Mesothelial cell of epicardium (in vitro differentiated cells): ENCODE measurements at regions not wholly inside any gene's neighbourhood (a gene's known extent, or its start where the extent isn't known, plus 50 kb on each side); places are given as distances from the start of the nearest gene placed in this dataset.
A peak's percentile ranks its signal among the peaks of the same experiment; 100 is the strongest.

ENCODE experiments used
- DNase-seq, 2 experiments: peaks; one replicate each; pipeline ENCODE4 v3.0.0; 2021; ENCODE audit warnings: low spot score in 2 of 2; ENCODE audit not compliant: unreplicated experiment in 2 of 2
- H3K27ac Mint-ChIP-seq: 2 replicates; pipeline ENCODE4 v1.8.0; 2021; ENCODE audit warnings: mixed read lengths
- H3K27me3 Mint-ChIP-seq: 2 replicates; pipeline ENCODE4 v1.8.0; 2021; ENCODE audit warnings: low read depth, mixed read lengths
- H3K36me3 Mint-ChIP-seq: 2 replicates; pipeline ENCODE4 v1.8.0; 2021; ENCODE audit warnings: mixed read lengths
- H3K4me1 Mint-ChIP-seq: 2 replicates; pipeline ENCODE4 v1.8.0; 2021; ENCODE audit warnings: mixed read lengths
- H3K4me3 Mint-ChIP-seq: 2 replicates; pipeline ENCODE4 v1.8.0; 2021; ENCODE audit warnings: mild to moderate bottlenecking, moderate library complexity, mixed read lengths
- H3K9me3 Mint-ChIP-seq: 2 replicates; pipeline ENCODE4 v1.8.0; 2021; ENCODE audit warnings: mixed read lengths
- CTCF ChIP-seq: fragments of 200-600 bp; sonication (generic); IDR thresholded peaks from one replicate; pipeline ENCODE4 v1.5.0; 2021; ENCODE audit warnings: antibody characterized with exemption; ENCODE audit not compliant: unreplicated experiment

- no peak for TF ChIP-seq CTCF
- Mint-ChIP-seq H3K4me3 (no peak overlapping the region), H3K36me3 (no peaks in the 10 kb centered on the region)
Measured at GRCh38 chr14:55986069-55986468, 132.1 kb upstream of the PELI2 start.

GRCh38 chr14:56000846-56001245 lies 117.4 kb upstream of the PELI2 start:
- no peak overlapping the region for H3K4me3 Mint-ChIP-seq
- TF ChIP-seq CTCF, result no peak
- no peak overlapping the region for H3K27ac Mint-ChIP-seq
- H3K27me3 Mint-ChIP-seq, result peaks cover 3% of the 10 kb centered on the region
- H3K9me3 Mint-ChIP-seq, result peaks cover 7% of the 10 kb centered on the region
- peaks cover 9% of the 10 kb centered on the region for H3K4me1 Mint-ChIP-seq
- DNase-seq, result no peak
- H3K36me3 Mint-ChIP-seq, result no peaks in the 10 kb centered on the region

More at GRCh38 chr14:55986069-55986468, 132.1 kb upstream of the PELI2 start:
- Mint-ChIP-seq H3K27ac (no peak overlapping the region), H3K27me3 (peaks cover 19% of the 10 kb centered on the region), H3K4me1 (no peaks in the 10 kb centered on the region), H3K9me3 (peaks cover 8% of the 10 kb centered on the region)
- no peak for DNase-seq

GRCh38 chr14:56002342-56002741 lies 115.9 kb upstream of the PELI2 start:
- no peak for TF ChIP-seq CTCF
- Mint-ChIP-seq H3K9me3 (peaks cover 7% of the 10 kb centered on the region), H3K27ac (no peak overlapping the region), H3K36me3 (no peaks in the 10 kb centered on the region), H3K4me3 (no peak overlapping the region), H3K4me1 (peaks cover 10% of the 10 kb centered on the region), H3K27me3 (peaks cover 3% of the 10 kb centered on the region)
- no peak for DNase-seq

GRCh38 chr14:56002876-56003625 lies 115.2 kb upstream of the PELI2 start:
- peaks cover 3% of the 10 kb centered on the region for H3K27me3 Mint-ChIP-seq
- H3K9me3 Mint-ChIP-seq, result peaks cover 7% of the 10 kb centered on the region
- peaks cover 10% of the 10 kb centered on the region for H3K4me1 Mint-ChIP-seq
- no peak overlapping the region for H3K4me3 Mint-ChIP-seq
- no peak overlapping the region for H3K27ac Mint-ChIP-seq
- no peak for TF ChIP-seq CTCF
- no peak for DNase-seq
- no peaks in the 10 kb centered on the region for H3K36me3 Mint-ChIP-seq

GRCh38 chr14:56004323-56004722 lies 113.9 kb upstream of the PELI2 start:
- no peaks in the 10 kb centered on the region for H3K9me3 Mint-ChIP-seq
- no peak overlapping the region for H3K27ac Mint-ChIP-seq
- H3K27me3 Mint-ChIP-seq, result peaks cover 3% of the 10 kb centered on the region
- H3K4me1 Mint-ChIP-seq, result peaks cover 10% of the 10 kb centered on the region
- no peak for TF ChIP-seq CTCF
- no peaks in the 10 kb centered on the region for H3K36me3 Mint-ChIP-seq
- H3K4me3 Mint-ChIP-seq, result no peak overlapping the region
- no peak for DNase-seq

GRCh38 chr14:56004786-56005185 lies 113.4 kb upstream of the PELI2 start:
- no peaks in the 10 kb centered on the region for H3K9me3 Mint-ChIP-seq
- peak overlapping the region; percentile 90 for H3K27ac Mint-ChIP-seq
- H3K36me3 Mint-ChIP-seq, result no peaks in the 10 kb centered on the region
- no peak overlapping the region for H3K4me3 Mint-ChIP-seq
- TF ChIP-seq CTCF, result no peak
- peaks cover 10% of the 10 kb centered on the region for H3K4me1 Mint-ChIP-seq
- H3K27me3 Mint-ChIP-seq, result peaks cover 3% of the 10 kb centered on the region
- DNase-seq, result no peak
